VCaP (cell line): ENCODE measurements at regions not wholly inside any gene's neighbourhood (a gene's known extent, or its start where the extent isn't known, plus 50 kb on each side); places are given as distances from the start of the nearest gene placed in this dataset.

Source experiments
- H3K27ac ChIP-seq: fragments of 450-650 bp; 2 replicates; pipeline ENCODE4 v1.5.1; 2017
- TF ChIP-seq, protein P1 (sequence below): fragments of 450-650 bp; conservative IDR thresholded peaks from 2 replicates; pipeline ENCODE4 v1.5.1; 2017; ENCODE audit warnings: mild to moderate bottlenecking, moderate library complexity

DNA sequence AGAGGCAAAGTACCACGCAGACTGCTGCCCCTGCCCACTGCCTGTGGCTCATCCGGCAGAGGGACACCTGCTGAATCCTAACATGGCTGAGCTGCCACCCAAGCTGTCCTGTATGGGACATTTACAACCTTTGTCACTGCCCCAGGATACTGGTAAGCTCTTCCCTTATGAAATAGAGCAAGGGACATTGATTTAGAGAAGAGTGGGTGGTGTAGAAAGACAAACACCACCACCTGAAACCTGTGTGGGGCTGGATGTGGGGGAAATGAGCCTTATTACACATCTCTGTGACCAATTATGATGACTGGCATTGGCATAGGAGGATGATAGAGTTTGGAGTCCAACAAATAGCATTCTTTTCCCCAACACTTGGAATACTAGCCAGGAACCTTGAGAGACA is 81.2 kb upstream of the GZMB start:
- TF ChIP-seq, protein P1, sequence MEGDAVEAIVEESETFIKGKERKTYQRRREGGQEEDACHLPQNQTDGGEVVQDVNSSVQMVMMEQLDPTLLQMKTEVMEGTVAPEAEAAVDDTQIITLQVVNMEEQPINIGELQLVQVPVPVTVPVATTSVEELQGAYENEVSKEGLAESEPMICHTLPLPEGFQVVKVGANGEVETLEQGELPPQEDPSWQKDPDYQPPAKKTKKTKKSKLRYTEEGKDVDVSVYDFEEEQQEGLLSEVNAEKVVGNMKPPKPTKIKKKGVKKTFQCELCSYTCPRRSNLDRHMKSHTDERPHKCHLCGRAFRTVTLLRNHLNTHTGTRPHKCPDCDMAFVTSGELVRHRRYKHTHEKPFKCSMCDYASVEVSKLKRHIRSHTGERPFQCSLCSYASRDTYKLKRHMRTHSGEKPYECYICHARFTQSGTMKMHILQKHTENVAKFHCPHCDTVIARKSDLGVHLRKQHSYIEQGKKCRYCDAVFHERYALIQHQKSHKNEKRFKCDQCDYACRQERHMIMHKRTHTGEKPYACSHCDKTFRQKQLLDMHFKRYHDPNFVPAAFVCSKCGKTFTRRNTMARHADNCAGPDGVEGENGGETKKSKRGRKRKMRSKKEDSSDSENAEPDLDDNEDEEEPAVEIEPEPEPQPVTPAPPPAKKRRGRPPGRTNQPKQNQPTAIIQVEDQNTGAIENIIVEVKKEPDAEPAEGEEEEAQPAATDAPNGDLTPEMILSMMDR: no peak
- no peak overlapping the region for H3K27ac ChIP-seq

DNA sequence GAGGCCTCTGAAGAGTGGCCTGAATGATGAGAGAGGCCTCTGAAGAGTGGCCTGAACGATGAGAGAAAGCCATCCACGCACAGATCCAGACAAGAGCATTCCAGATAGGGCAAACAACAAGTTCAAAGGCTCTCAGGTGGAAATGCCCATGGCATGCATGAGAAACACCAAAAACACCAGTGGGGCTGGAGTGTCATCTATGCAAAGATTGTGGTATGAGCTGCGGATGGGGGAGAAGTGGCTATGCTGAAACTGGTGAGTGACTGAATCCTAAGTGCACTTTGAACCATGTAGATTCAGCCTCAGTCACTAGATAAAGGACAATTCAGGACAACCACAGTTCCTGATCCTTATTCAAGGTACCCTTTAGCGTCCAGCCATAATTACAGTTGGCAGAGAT is 79.4 kb upstream of the GZMB start:
- TF ChIP-seq, protein P1: no peak
- no peak overlapping the region for H3K27ac ChIP-seq

GRCh38 chr14:24712909-24713308 is 78.9 kb upstream of the GZMB start:
- TF ChIP-seq, protein P1: no peak
- no peak overlapping the region for H3K27ac ChIP-seq

GRCh38 chr14:24712374-24712773 is 78.4 kb upstream of the GZMB start:
- no peak overlapping the region for H3K27ac ChIP-seq
- TF ChIP-seq, protein P1: no peak

- TF ChIP-seq, protein P1: peak; percentile 90
- peak overlapping the region; percentile 35; the same call in 1 of the 2 replicates for H3K27ac ChIP-seq
Observed at GRCh38 chr14:24710403-24711112, 76.6 kb upstream of the GZMB start.

GRCh38 chr14:24708684-24709083 is 74.7 kb upstream of the GZMB start:
- TF ChIP-seq, protein P1: no peak
- no peak overlapping the region for H3K27ac ChIP-seq

DNA sequence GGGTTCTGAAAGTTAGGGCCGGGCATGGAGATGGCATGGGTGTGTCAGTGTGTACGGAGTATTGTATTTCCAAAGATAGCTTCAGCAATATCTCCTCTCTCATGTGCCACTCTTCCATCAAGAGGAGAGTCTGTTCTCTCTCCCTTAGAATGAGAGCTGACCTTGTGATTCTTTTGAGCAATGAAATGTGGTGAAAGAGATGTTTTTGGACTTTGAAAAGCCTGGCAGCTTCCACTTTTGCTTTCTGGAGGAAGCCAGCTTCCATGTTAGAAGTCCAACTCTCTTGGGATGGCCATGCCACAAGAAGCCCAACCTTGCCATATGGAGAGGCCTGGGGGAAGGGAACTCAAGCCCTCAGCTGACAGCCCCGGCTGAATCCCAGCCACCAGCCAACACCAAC is 72.4 kb upstream of the GZMB start:
- TF ChIP-seq, protein P1: no peak
- no peak overlapping the region for H3K27ac ChIP-seq
